Spleen (tissue), 7 donors: ENCODE measurements at regions not wholly inside any gene's neighbourhood (a gene's known extent, or its start where the extent isn't known, plus 50 kb on each side); places are given as distances from the start of the nearest gene placed in this dataset.

Experiments used
- CTCF ChIP-seq, 11 experiments: fragments of 200-600 bp in 7 of 11; fragments of 450-650 bp in 4 of 11; sonication (generic) in 4 of 11; IDR thresholded peaks in 8 of 11; conservative IDR thresholded peaks in 3 of 11; 1 replicate in 7 of 11; 2 replicates in 4 of 11; pipeline versions ENCODE4 v1.4.0 to v1.8.0; 2016 to 2021; ENCODE audit warnings: antibody characterized with exemption in 11 of 11, inconsistent platforms in 4 of 11, mild to moderate bottlenecking in 1 of 11
- POLR2A ChIP-seq, 3 donors: fragments of 450-650 bp; IDR thresholded peaks; one replicate each; pipeline ENCODE4 v1.5.1; 2017; ENCODE audit warnings: antibody characterized with exemption in 3 of 3, mild to moderate bottlenecking in 1 of 3
- POLR2AphosphoS5 ChIP-seq, 3 donors: sonication (generic); formaldehyde crosslinking; IDR thresholded peaks; one replicate each; pipeline ENCODE4 v1.5.1; 2017; ENCODE audit warnings: antibody characterized with exemption in 3 of 3
- donor health status: DM: no; HTN: no; CAD: no; lungs with moderate emphysema.
- donor health status: DM: no; HTN: no; CAD: no.
- donor health status: DM: no; HTN: no; CAD: no.

GRCh38 chr4:112897543-112897942, 151.9 kb upstream of the ANK2 start:
- TF ChIP-seq CTCF (IDR thresholded peaks at IDR 0.05 in 8 of 11, conservative IDR thresholded peaks at IDR 0.05 in 3 of 11) (no peak), POLR2A (IDR thresholded peaks at IDR 0.05) (no peak), POLR2AphosphoS5 (IDR thresholded peaks at IDR 0.05) (no peak)
